Mammary epithelial cell (primary cell): ENCODE measurements at regions not wholly inside any gene's neighbourhood (a gene's known extent, or its start where the extent isn't known, plus 50 kb on each side); places are given as distances from the start of the nearest gene placed in this dataset.

Experiments
- EZH2 ChIP-seq: IDR thresholded peaks from 2 replicates; pipeline ENCODE4 v1.6.1; 2012; ENCODE audit warnings: low read length, inconsistent platforms, borderline replicate concordance
- TF ChIP-seq, protein P1 (sequence below), 2 donors: IDR thresholded peaks in 1 of 2; conservative IDR thresholded peaks in 1 of 2; 2 replicates each; pipeline ENCODE4 v1.5.1; 2011 to 2012; ENCODE audit warnings: inconsistent platforms in 2 of 2, low read length in 2 of 2, mild to moderate bottlenecking in 2 of 2, control low read depth in 1 of 2, low read depth in 1 of 2; ENCODE audit not compliant: insufficient read depth in 1 of 2; ENCODE audit errors: extremely low read depth in 1 of 2

DNA sequence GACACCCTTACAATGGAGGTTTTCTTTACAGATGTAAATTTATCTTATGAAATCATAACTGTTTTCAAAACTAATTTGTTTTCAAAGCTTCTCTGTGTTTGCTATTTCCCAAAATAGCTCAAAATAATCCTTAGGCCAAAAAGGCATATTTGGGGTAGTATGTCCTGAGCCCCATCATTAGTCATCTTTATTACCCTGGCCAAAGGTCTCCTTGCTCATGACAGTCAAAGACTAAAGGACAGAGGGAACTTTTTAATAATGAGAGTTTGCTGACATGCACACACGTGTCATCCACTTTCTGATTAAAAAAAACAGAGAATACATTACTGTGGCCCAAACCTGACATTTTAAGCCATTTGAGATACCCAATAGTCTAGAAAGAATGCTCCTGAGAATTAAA is 221.9 kb upstream of the DUSP10 start:
- TF ChIP-seq, protein P1, sequence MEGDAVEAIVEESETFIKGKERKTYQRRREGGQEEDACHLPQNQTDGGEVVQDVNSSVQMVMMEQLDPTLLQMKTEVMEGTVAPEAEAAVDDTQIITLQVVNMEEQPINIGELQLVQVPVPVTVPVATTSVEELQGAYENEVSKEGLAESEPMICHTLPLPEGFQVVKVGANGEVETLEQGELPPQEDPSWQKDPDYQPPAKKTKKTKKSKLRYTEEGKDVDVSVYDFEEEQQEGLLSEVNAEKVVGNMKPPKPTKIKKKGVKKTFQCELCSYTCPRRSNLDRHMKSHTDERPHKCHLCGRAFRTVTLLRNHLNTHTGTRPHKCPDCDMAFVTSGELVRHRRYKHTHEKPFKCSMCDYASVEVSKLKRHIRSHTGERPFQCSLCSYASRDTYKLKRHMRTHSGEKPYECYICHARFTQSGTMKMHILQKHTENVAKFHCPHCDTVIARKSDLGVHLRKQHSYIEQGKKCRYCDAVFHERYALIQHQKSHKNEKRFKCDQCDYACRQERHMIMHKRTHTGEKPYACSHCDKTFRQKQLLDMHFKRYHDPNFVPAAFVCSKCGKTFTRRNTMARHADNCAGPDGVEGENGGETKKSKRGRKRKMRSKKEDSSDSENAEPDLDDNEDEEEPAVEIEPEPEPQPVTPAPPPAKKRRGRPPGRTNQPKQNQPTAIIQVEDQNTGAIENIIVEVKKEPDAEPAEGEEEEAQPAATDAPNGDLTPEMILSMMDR (conservative IDR thresholded peaks at IDR 0.05 in 1 of 2, IDR thresholded peaks at IDR 0.05 in 1 of 2; ENCODE audit: extremely low read depth in 1 of 2, insufficient read depth in 1 of 2, low read depth in 1 of 2, low read length in 2 of 2) = no peak
- TF ChIP-seq EZH2 = no peak
